ENCODE measurements at regions not wholly inside any gene's neighbourhood (a gene's known extent, or its start where the extent isn't known, plus 50 kb on each side); places are given as distances from the start of the nearest gene placed in this dataset.
"Not testable (repeated sequence)": the region's sequence is repeated elsewhere in the genome, so short reads cannot be mapped to it uniquely, and the experiment has no call there.

DNA sequence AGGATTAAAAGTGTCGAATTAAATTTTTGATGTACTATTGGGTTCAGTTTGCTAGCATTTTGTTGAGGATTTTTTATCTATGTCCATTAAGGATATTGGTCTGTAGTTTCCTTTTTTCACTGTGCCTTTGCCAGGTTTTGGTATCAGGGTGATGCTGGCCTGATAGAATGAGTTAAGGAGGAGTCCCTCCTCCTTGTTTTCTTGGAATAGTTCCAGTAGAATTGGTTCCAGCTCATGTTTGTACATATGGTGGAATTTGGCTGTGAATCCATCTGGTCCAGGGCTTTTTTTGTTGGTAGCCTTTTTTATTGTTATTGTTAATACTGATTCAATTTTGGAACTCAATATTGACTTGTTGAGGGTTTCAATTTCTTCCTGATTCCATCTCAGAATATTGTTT is 141.8 kb downstream of the SIM1 start:
- no peak for DNase-seq

DNA sequence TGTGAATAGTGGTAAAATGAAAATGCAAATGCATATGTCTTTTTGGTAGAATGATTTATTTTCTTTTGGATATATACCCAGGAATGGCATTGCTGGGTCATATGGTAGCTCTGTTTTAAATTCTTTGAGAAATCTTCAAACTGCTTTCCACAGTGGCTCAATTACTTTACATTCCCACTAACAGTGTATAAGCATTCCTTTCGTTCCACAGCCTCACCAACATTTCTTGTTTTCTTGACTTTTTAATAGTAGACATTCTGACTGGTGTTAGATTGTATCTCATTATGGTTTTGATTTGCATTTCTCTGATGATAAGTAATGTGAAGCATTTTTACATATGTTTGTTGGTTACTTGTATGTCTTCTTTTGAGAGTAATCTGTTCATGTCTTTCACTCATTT is 144.0 kb downstream of the SIM1 start:
- no peak for DNase-seq

DNA sequence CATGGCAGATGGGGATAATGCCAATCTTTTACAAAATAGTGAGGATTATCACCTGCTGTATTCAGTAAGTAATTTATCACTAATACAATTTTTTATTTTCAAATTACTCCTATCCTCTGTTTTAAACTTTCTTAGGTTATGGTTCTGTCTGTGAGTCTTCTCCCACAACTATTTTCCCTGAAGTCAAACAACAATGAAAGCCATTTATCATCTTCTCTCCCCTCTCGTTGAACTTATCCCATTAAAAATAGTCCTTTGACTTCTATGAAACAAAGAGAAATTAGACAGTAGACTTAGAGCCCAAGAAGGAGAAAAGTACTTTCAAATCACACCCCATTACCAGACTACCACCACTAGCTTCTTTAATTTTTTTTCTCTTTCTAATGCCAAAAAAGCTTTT is 147.7 kb downstream of the SIM1 start:
- DNase-seq = no peak

DNA sequence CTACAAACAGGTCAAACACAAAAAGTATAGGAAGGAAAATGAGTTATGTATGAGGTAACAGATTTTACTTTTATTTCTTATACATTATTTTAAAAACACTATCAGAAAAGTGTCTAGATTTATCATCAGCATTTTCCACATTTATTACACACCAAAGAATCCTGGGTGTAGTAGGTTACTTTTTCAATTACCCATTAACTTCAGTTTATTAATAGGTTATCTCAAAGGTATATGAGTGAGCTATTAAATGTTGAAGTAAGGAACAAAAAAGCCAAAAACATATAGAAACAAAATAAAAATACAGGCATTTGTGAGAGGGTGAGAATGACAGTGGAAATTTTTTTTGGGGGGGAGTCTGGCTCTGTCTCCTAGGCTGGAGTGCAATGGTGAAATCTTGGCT is 150.5 kb downstream of the SIM1 start:
- no peak for DNase-seq

DNA sequence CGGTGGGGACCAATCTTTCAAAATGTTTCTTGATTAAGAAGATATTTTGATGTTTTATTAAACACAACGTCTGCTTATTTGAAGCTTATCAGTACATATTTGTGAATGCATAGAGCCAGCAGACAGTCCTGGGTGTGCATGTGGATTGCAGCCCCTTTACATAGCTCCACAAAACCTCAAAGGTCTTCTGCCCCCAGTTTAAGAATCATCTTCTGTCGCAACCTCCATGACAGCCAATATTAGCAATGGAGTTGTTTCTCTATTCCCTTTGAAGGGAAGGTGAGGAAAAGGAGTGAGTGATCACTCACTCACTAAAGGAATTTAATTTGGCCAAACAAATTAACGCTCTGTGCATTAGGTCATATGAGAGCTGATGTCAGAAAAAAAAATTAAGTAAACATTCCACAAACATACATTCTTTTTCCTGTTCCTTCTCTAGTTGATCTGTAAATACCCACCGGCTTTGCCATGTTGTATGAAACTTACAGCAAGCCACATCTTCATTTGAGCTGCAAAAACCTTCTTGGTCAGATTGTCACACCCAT is 152.9 kb downstream of the SIM1 start:
- no peak for DNase-seq

DNA sequence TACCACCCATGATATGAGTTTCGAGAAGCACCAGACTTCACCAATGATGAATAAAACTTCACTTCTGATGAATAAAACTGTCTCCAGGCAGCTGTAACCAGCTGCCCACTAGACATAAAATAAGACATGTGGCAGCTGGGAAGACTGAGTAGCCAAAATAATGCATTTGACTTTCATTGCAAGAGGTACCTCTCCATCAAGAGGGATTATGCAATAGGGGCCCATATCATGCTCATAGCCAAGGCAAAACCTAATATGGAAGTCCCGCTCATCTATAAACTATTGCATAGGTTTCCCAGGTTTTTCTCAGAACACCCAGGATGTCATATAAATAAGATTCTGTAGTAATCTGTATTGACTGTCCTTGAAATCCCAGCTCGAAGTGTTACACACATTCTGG is 155.5 kb downstream of the SIM1 start:
- DNase-seq = no peak

DNA sequence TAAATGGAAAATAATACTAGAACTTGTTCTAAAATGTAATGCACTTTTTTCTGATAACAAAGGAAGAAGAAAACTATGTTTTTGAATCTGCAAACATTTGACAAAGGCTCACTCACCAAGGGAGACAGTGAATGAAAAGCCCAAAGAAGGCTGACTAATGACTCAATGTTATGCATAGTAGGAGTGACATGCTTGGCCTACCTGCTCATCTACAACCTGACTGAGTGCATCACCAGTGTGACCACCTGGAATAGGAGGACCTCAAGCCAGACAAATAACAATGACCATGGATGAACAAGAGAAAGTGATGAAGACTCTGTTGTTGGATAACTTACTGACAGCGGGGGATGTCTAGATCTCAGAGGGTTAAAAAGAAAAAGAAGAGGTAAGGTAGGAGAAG is 157.2 kb downstream of the SIM1 start:
- DNase-seq = no peak

DNA sequence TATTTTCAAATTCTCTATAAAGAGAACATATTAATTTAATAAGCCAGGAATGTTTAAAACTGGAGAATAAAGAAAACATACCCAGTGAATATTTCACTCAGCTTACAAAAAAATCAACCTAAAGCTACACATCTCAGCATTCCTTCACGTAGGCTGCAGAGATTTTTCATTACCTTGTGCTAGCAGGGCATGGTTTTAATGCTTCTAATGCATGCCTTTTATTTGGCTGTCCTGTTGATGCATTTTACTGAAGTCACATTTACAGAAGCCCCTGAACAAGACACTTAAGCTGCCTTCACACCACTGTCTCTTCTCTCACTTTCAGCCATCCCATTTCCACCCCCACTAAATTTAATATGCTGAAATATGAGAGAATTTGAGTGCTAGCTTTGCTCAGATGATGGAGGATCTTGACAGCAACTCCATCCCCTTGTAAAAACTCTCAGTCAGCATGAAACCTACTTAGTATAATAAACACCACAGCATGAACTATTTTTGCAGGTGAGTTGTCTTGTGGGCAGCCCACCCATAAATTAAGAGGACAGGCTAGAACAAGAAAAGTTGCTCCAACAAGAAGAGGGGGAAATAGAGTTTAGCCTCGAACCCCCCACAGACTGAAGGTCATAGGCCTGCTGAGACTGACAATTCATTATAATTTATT is 159.4 kb downstream of the SIM1 start:
- DNase-seq = no peak

DNA sequence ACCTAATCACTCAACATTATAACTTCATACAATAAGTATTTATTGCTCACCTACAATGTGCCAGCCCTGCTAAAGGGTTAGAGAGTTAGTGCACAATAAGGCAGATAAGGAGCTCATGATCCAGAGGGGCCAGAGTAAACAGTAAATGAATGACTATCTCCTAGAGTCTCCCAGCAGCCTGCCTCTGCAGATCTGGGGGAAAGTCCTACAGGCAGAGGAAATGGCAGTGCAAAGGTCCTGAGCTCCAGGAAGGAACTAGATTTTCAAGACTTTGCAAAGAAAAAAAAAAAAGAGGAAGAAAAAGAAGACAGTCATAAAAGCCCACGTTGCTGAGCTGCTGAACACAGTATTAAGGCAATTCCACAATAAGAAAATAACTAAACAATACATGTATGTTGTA is 160.1 kb downstream of the SIM1 start:
- DNase-seq = no peak

DNA sequence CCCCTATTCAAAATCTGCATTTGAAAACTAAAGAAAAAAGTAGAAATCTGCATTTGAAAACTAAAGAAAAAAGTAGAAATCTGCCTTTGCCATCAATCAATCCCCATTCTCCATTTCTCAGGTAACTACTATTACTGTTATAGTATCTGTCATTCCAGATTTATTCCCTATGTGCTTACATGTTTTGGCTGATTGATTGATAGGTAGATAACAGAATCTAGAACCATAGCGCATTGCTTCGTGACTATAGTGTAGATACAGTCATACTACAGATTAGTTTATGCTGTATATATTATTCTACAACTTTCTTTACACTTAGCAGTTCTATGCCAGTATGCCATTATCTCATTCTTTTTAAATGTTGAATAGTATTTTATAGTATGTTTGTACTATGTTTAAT is 163.0 kb downstream of the SIM1 start:
- no peak for DNase-seq

DNA sequence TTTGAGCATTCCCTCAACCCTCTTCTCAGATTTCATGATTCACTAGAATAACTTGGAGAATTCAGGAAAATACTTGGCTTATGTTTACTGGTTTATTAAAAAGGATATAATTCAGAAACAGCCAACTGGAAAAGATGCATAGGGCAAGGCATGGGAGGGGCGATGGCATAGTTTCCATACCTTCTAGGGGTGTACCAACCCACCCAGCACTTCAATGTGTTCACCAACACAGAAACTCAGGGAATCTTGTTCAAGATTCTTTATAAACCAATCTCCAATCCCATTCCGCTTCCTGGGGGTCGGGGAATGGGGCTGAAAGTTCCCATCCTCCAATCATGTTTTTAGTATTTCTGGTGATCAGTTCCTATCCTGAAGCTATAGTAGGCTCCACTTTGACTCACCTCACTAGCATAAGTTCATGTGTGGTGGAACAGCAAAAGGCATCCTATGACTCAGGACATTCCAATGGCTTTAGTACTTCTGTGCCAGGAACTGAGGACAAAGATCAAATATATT is 164.4 kb downstream of the SIM1 start:
- DNase-seq = no peak

DNA sequence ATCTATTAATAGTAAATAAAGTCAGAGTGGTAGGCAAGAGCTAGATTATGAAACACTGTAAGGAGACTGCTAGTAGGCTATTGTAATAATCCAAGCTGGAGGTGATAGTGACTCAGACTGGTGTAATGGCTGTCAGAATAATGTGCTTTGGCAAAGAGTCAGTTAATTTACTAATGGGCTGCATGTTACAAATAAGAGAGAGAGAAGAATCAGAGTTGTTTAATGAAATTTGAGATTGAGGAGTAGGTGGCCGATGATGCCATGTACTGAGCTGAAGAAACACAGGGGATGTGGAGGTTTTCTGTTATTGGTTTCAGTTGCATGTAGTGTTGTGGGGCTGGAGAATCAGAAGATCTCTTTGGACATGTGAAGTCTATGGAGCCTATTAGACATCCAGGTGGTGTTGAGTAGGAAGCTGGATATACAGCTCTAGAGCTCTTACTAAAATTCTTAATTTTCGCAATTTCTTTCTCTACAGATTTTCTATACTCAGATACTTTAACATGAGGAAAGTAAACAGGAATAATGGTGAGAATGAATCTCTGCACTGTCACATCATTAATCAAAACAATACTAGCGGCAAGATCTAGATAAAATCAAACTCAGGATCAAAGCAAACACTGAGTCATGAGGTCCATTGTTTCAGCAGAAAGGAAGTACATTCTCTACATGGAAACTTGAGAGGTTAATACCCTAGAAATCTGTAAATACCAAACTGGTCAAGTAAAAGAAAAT is 167.7 kb downstream of the SIM1 start:
- DNase-seq = no peak

DNA sequence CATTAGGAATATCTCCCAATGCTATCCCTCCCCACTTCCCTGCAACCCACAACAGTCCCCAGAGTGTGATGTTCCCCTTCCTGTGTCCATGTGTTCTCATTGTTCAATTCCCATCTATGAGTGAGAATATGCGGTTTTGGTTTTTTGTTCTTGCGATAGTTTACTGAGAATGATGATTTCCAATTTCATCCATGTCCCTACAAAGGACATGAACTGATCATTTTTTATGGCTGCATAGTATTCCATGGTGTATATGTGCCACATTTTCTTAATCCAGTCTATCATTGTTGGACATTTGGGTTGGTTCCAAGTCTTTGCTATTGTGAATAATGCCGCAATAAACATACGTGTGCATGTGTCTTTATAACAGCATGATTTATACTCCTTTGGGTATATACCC is 169.5 kb downstream of the SIM1 start:
- DNase-seq = not testable (repeated sequence)

DNA sequence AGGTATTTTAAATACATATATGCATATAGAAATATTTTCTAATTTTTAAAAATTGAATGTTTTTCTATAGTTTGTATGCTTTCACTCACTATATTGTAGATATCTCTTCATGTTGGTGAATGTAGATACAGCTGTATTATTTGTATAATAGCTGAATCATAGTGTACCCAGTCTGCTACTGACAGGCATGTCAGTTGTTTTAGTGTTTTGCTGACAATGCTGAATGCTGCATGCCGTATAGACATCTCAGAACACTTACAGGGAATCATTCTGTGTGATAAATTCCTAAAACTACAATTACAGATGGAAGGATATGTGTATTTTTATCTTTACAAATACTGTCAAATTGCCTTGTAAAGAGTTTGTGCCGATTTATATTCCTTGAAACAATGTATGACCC is 175.4 kb downstream of the SIM1 start:
- no peak for DNase-seq

DNA sequence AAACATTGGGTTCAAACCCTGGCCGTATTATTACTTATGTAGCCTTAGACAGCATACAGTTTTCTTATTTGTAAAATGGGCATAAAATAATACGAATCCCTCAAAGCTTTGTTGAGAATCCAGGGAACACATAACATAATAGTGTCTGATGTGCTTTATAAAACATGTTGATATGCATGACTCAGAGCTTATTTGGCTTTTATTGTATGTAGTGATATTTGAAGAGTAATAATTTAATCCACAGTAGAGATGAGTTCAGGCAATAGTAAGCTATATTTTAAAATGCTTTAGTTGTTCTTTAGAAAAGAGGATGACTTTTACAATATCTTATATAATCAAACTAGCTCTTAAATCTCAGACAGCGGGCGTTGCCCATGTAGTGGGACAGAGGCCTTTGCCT is 176.4 kb downstream of the SIM1 start:
- no peak for DNase-seq

DNA sequence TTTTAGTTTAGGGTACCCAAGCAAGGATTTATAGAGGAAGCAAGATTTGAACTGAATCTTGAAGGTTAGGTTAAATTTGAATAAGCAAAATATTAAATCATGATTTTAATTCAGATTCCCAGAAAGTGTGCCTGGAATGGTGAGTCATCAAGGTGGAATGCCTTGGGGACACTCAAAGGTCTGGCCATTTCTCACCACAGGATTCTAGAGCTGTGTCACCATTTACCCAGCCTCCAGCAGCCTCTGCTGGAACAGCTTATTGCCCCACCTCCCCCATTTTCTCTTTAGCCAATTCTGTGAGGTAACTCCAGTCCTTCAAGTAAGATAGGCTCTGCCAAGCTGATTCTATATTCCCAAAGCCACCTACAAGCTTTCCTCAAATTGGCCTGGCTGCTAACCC is 181.4 kb downstream of the SIM1 start:
- DNase-seq = no peak

DNA sequence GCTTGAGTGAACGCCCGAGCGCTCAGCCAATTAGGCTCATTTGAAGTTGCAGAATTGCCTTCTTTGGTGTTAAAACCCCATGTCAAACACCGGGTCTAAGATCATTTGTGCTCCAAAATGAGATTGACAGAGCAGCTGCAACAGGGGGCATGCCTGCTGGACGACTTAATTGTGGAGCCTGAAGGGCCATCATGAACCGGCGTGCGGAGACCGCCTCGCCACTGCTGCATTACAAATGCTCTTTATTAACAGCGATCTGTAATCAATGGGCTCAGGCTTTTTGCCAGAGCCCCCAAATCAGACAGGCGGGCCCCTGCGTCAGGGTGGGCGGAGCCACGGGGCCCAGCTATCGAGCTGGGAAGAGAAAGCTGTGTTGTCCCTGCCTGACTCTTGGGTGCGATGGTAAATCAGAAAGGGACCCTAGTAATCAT is 183.2 kb downstream of the SIM1 start:
- no peak for DNase-seq

DNA sequence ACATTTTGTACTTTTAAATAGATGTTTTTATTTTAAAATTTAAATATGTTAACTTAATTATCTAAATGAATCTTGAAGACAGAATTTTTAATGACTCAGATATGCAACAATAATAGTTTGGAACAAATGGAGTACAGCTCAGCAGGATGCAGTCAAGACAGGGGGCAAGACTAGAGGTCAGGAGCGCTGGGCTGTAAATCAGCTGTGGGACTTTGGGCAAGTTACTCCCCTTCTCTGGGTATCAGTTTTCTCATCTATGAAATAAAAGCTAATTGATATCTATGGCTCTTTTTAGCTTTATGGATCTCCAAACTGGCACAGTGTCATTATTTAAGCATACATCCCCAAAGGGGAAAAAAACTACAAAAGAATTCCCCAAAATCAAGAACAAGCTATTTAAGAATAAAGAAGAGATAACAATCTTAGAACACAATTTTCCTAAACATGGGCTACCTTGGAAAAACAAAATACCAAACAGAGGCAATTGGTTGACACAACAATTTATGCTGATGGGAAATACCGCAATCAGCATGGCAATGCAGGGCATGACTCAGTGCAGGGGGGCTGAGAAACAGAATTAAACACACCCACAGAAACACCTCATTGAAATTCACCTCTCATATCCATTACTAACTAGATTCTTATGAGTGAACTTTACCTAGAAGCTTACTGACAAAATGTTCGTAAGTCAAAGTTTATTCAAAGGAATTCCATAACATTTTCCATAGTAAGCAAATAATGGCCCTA is 188.2 kb downstream of the SIM1 start:
- DNase-seq = no peak

DNA sequence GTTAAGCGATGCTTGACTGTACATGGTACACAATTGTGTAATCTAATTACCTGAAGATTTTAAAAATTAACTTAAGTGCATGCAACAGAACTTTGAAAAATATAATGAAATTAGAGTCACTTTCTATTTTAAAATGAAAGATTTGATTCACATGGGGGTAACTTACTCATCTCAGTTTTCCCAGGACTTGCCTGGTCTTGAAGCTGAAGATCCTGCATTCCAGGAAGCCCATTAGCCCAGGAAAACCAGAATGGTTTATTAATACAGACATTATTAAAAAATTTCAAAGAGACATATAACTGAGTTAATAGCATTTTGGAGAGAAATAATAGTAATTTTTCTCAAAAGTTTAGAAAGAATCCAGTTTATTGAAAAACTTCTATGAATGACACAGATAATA is 190.6 kb downstream of the SIM1 start:
- DNase-seq = no peak

DNA sequence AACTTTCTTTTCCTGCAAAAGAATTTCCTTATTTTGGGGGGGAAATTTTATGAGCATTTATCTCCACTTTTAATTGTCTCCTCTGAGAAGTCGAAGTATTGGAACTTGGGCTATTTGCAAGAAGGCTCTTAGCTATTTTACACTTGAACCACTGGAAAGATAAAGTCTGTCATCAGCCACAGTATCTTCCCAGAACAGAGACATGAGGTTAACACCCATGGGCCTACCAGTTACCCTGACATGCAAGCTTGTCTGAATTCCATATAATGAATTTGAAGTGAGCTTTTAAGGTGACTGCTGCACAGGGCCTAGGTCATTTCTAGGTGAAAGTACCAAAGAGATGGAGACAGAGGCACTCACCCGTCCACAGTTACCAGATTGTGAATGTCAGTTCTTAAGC is 193.1 kb downstream of the SIM1 start:
- DNase-seq = no peak

DNA sequence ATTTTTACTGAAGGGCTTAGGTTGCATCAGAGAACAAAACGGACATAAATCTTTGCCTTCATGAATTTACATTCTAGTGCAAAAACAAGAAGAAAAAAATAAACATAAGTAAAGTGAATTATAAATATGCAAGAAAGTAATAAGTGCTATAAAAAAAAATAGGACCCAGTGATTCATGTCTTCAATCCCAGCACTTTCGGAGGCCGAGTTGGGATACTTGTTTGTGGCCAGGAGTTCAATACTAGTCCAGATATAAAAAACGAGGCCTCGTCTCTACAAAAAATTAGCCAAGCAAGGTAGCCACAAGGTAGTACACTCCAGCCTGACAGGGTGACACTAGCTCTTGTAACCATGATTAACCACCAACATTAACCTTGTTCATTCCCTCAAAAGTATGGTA is 193.5 kb downstream of the SIM1 start:
- no peak for DNase-seq

DNA sequence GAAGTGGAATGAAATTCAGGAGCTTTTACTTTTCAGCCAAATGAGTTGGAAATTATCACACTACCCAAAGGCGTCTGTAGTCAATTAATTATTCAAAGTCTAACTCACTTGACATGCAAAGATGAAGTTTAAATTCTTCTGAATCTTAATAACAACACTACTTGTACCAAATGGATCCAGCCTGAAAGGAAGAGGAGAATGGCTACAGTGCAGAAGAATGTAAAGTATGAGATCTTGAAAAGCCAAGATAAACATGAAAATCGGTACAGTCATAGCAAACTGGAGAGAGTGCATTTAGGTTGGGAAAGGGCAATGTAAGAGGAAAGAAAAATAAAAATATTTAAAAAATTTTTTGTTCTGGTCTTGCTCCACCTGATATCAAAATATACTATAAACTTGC is 195.5 kb downstream of the SIM1 start:
- DNase-seq = no peak

DNA sequence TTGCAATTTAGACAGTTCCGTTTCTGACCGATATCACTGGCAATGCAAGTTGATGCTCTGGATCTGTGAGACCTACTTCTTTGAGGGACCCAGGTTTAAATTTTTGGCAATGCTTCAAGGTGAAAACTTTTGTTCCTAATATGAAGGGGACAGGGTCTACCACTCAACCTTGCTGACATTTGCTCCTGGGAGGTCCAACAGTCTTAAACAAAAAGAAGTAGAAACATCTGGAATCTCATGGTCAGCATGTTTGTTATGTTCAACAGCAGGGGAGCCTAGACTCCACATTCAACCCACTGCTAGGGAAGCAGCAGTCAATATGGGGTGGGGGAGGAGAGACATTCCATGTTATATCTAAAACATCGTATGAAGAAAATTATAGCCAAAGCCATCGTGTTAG is 196.4 kb downstream of the SIM1 start:
- DNase-seq = no peak

DNA sequence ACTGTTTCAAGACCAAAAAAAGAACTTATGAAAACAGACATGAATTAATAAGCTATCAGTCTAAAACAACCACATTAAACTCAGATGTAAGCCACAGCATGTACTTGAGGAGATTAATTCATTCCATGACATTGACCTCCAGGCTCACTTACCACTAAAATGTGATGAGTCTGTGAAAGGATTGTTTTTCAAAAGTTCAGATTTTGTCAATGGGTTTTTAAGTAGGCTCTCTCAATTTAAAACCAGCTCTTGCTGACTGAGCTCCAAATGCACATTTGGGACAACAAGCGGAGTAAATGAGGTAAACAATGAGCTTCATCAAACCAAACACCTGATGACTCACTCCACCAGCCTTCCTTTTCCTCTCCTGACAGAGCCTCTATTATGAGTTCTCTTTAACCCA is 197.0 kb downstream of the SIM1 start:
- no peak for DNase-seq
